Colonic mucosa (tissue), 4 donors: ENCODE measurements at regions not wholly inside any gene's neighbourhood (a gene's known extent, or its start where the extent isn't known, plus 50 kb on each side); places are given as distances from the start of the nearest gene placed in this dataset.

ENCODE experiments used
- DNase-seq: peaks from one replicate; pipeline ENCODE4 v3.0.0-alpha.2; 2020
- H3K27ac ChIP-seq: fragments of 200-600 bp; one replicate; pipeline ENCODE4 v1.8.0; 2021
- H3K27me3 ChIP-seq: fragments of 200-600 bp; one replicate; pipeline ENCODE4 v1.8.0; 2021
- H3K36me3 ChIP-seq: fragments of 200-600 bp; one replicate; pipeline ENCODE4 v1.8.0; 2021
- H3K4me1 ChIP-seq: fragments of 200-600 bp; one replicate; pipeline ENCODE4 v1.8.0; 2021; ENCODE audit warnings: mild to moderate bottlenecking
- H3K4me3 ChIP-seq: fragments of 200-600 bp; one replicate; pipeline ENCODE4 v1.8.0; 2021
- H3K9ac ChIP-seq, 2 donors: one replicate each; pipeline ENCODE4 v1.7.0; 2013; ENCODE audit warnings: control low read depth in 2 of 2, low read depth in 2 of 2, low read length in 2 of 2
- H3K9me3 ChIP-seq: fragments of 200-600 bp; one replicate; pipeline ENCODE4 v1.8.0; 2021
- intact Hi-C: fragments of 100-400 bp; cut with DNase I; formaldehyde crosslinking; loops from one replicate; pipeline ENCODE4 v1.14.1; 2022
- TF ChIP-seq, protein P1 (sequence below): fragments of 200-600 bp; IDR thresholded peaks from one replicate; pipeline ENCODE4 v1.8.0; 2022; ENCODE audit warnings: antibody characterized with exemption, mild to moderate bottlenecking
- donor health status: healthy.
- donor health status: DM: no; HTN: no; CAD: no.
- donor health status: DM: no; HTN: no; CAD: no.

DNA sequence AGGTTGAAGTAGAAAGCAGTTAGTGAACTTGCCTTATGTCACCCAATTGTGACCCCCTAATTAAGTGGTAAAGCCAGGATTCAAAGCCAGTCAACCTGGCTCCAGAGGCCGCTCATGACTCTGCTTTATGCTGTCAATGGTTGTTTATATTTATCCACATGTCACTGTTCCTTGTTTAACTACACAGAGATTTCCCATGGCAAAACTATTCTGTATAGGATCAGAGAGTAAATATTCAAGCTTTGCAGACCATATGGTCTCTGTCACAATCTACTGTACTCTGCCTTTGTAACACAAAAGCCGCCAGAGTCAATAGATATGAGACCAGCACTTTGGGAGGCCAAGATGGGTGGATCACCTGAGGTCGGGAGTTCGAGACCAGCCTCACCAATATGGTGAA, 371.7 kb upstream of the PTBP2 start:
- DNase-seq, result no peak
- no peaks in the 10 kb centered on the region for H3K9me3 ChIP-seq
- H3K4me3 ChIP-seq, result no peak overlapping the region
- no peaks in the 10 kb centered on the region for H3K4me1 ChIP-seq
- TF ChIP-seq, protein P1, sequence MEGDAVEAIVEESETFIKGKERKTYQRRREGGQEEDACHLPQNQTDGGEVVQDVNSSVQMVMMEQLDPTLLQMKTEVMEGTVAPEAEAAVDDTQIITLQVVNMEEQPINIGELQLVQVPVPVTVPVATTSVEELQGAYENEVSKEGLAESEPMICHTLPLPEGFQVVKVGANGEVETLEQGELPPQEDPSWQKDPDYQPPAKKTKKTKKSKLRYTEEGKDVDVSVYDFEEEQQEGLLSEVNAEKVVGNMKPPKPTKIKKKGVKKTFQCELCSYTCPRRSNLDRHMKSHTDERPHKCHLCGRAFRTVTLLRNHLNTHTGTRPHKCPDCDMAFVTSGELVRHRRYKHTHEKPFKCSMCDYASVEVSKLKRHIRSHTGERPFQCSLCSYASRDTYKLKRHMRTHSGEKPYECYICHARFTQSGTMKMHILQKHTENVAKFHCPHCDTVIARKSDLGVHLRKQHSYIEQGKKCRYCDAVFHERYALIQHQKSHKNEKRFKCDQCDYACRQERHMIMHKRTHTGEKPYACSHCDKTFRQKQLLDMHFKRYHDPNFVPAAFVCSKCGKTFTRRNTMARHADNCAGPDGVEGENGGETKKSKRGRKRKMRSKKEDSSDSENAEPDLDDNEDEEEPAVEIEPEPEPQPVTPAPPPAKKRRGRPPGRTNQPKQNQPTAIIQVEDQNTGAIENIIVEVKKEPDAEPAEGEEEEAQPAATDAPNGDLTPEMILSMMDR, result no peak
- no peaks in the 10 kb centered on the region for H3K27me3 ChIP-seq
- no peaks in the 10 kb centered on the region for H3K36me3 ChIP-seq
- no peak overlapping the region for H3K9ac ChIP-seq
- no peak overlapping the region for H3K27ac ChIP-seq
- intact Hi-C loops, result no loop called here

DNA sequence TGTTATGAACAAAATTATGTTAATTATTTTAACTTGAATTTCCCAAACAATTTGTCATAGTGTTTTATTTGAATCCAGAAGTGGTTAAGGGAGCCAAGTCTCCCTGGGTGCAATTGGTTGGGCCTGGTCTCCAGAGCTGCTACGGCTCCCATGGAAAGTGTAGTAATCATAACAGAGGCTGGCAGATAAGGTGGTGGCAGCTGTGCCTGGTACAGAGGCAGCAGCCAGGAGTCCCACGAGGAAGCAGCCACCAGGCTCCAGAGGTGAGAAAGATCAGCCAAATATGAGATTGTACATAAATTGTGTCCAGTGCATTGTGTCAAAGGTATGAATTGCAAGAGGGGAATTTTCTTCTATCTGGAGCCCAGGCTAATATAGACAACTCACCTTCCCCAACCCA, 368.9 kb upstream of the PTBP2 start:
- intact Hi-C loops, result no loop called here
- no peaks in the 10 kb centered on the region for H3K4me1 ChIP-seq
- H3K27me3 ChIP-seq, result no peaks in the 10 kb centered on the region
- H3K9ac ChIP-seq, result no peak overlapping the region
- no peaks in the 10 kb centered on the region for H3K36me3 ChIP-seq
- DNase-seq, result no peak
- H3K9me3 ChIP-seq, result no peaks in the 10 kb centered on the region
- H3K27ac ChIP-seq, result no peak overlapping the region
- TF ChIP-seq, protein P1, result no peak
- H3K4me3 ChIP-seq, result no peak overlapping the region

DNA sequence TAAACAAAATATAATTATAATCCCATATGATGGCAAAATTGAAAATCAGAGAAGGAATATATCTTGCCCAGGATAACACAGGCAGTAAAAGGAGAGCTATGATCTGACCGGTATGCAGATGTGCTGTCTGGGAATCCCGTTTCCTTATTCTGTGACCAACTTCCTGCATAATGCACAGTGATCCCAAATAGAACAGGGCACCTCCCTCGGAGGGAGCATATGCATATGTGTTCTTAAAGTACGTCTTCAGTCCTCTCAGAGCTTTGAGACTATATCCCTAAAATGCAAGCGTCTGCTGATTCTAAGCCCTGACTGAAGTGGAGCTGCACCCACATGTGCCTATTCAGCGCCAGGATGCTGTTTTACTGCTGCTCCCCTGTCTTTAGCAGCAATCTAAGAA, 366.1 kb upstream of the PTBP2 start:
- DNase-seq, result no peak
- intact Hi-C loops, result no loop called here
- H3K4me1 ChIP-seq, result no peaks in the 10 kb centered on the region
- no peak overlapping the region for H3K27ac ChIP-seq
- TF ChIP-seq, protein P1, result no peak
- H3K36me3 ChIP-seq, result no peaks in the 10 kb centered on the region
- H3K9ac ChIP-seq, result no peak overlapping the region
- H3K9me3 ChIP-seq, result no peaks in the 10 kb centered on the region
- H3K4me3 ChIP-seq, result no peak overlapping the region
- no peaks in the 10 kb centered on the region for H3K27me3 ChIP-seq

DNA sequence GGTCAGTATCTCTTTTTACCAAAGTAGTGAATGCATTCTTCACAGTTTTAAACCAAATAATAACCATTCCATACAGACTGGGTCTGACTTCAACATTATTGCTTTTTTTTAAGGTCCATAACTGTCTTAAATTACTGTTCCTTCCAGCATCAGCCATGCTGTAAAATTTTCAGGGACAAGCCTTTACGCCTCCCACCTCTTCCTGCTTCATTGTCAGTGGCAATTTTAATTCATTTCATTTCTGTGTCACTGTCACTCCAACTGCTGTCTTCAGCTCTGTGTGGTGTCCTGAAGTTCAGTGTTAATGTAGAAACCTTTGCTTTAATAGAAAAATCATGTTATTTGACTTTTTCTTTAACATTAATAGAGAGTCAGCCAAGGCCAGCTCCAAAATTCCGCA, 365.6 kb upstream of the PTBP2 start:
- H3K27me3 ChIP-seq, result no peaks in the 10 kb centered on the region
- TF ChIP-seq, protein P1, result no peak
- intact Hi-C loops, result no loop called here
- DNase-seq, result no peak
- no peaks in the 10 kb centered on the region for H3K9me3 ChIP-seq
- H3K4me1 ChIP-seq, result no peaks in the 10 kb centered on the region
- H3K9ac ChIP-seq, result no peak overlapping the region
- H3K27ac ChIP-seq, result no peak overlapping the region
- H3K4me3 ChIP-seq, result no peak overlapping the region
- no peaks in the 10 kb centered on the region for H3K36me3 ChIP-seq

DNA sequence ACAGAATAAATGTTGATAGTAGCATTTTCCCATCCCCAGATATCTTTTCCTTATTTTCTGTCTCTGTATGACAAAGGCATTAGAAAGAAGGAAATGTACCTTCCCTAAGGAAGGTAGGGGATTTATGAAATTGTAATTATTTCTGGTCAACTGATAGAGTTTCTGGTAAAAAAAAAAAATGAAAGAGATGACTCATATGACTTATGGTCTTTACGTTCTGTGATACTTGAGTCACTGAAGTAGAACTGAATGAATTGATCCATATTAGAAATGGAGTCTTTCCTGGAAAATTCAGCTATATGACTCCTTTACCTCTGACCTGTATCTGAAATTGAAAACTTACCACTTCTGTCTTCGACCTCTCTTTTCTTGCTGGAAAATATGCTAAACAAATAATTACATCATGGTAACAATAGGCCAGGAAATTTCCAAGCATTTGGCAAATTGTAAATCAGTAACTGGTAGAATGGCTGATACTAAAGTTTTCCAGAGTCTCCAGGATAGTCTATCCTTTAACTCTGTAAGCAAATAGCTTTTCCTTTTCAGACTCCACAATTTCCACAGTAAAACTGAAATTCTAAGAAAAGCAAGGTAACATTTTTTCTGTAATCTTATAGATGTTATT, 364.3 kb upstream of the PTBP2 start:
- Histone ChIP-seq H3K27me3 (no peaks in the 10 kb centered on the region), H3K9ac (no peak overlapping the region), H3K9me3 (no peaks in the 10 kb centered on the region), H3K36me3 (no peaks in the 10 kb centered on the region), H3K27ac (no peak overlapping the region), H3K4me1 (no peaks in the 10 kb centered on the region), H3K4me3 (no peak overlapping the region)
- intact Hi-C loops, result no loop called here
- DNase-seq, result no peak
- TF ChIP-seq, protein P1, result no peak
